NOMO-1 treated with DMSO at 0.1 percent for 48 hours (cell line): ENCODE measurements at regions not wholly inside any gene's neighbourhood (a gene's known extent, or its start where the extent isn't known, plus 50 kb on each side); places are given as distances from the start of the nearest gene placed in this dataset.

Source experiments
- DNase-seq: peaks from one replicate; lab custom pipeline; 2025; ENCODE audit not compliant: unreplicated experiment; lab: John Stamatoyannopoulos, UW

DNA sequence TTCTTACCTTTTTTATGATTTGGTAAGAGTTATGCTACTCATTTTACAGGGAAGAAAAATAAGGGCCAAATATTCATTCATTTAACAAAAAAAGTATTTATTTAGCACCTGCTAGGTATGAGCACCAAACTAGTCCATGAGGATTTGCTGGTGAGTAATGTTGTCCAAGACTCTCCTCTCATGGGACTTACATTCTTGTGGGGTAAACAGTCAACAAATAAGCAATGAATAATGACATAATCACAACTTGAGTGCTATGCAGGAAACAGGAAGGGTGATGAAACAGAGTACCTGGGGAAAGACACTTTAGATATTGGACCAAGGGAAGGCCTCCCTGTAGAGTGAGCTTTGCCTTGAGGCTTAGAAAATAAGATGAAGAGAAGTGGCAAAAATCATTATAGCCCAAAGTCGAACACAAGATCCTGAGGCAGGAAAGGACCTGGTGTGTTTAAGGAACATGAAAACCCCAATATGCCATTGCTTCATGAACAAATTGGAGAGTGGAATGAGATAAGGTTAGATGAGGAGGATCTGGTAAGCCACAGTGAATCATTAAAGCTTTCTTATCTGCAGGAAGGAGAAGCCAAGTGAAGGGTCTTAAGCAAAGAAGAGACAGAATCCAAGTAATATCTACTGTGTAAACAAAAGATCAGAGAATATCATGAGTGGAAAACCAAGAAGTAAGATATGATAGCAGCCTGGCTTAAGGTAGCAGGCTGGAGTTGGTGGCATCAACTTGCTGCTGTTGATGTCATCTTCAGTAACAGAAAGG is 294.5 kb upstream of the NBEA start:
- DNase-seq = no peak

DNA sequence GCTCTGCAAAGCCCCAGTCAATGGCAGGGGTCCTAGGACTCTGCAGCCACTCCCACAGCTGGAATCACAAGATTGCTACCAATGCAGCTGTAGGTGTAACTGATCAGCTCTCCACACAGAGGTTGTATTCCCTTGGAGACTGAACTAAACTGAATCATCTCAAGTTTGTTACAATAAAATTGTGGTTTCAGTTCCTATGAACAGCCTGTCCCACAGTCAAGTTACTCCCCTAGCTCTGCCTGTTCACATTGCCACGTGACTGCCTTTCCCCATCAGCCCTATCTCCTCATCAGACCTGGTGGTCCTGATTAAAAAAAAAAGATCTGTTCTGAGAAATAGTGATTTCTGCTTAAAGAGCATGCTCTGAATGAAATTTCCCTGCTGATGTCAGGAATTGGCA is 287.9 kb upstream of the NBEA start:
- DNase-seq = no peak

DNA sequence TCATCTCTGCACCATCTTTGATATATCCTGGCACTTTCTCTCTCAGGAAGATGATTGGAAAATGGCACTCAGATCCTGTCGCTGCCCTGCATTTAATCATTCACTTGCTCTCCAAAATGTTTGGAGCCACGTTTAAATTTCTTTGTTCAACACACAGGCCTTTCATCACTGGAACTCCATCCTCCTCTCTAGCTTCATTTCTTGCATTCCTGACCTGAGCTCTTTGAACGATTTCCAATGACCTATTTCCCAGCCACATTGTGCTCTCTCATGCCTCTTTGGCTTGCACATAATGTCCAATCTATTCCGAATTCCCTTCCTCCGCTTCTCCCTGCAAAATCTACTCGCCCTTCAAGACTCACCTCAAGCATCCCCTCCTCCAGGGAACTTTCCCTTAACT is 287.4 kb upstream of the NBEA start:
- no peak for DNase-seq

DNA sequence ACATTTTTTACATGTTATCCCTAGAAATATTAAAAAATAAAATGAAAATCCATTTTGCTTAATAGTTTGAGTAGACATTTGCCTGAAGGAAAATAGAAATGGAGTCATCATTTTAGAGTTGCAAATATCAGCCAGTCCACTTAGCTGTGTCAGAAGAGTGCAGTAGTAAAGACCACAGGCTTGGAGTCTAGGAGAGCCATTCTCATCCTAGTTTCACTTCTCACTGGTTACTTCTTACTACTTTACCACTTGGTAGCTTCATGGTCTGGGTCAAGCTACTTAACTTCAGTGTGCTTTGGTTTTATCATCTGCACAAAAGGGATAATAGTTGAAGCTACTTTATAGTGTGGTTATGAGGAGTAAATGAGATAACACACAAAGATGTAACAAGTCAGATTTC is 286.5 kb upstream of the NBEA start:
- no peak for DNase-seq

DNA sequence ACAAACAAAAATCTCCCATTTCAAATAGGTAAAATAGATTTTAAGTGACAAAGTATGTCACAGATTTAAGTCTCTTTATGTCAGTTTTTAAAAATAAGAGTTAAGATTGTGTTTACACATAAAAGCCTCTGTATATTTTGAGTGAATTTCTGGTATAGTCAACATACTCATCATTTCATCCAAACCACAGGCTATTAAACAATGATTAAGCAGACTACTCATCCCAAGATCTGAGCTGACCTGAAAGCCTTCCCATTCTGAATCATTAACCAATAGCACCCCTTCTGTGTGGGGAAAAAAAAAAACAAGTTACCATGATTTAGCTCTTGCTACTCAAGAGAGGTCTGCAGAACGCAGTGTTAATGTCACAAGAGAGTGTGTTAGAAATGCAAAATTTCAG is 284.4 kb upstream of the NBEA start:
- DNase-seq = no peak

DNA sequence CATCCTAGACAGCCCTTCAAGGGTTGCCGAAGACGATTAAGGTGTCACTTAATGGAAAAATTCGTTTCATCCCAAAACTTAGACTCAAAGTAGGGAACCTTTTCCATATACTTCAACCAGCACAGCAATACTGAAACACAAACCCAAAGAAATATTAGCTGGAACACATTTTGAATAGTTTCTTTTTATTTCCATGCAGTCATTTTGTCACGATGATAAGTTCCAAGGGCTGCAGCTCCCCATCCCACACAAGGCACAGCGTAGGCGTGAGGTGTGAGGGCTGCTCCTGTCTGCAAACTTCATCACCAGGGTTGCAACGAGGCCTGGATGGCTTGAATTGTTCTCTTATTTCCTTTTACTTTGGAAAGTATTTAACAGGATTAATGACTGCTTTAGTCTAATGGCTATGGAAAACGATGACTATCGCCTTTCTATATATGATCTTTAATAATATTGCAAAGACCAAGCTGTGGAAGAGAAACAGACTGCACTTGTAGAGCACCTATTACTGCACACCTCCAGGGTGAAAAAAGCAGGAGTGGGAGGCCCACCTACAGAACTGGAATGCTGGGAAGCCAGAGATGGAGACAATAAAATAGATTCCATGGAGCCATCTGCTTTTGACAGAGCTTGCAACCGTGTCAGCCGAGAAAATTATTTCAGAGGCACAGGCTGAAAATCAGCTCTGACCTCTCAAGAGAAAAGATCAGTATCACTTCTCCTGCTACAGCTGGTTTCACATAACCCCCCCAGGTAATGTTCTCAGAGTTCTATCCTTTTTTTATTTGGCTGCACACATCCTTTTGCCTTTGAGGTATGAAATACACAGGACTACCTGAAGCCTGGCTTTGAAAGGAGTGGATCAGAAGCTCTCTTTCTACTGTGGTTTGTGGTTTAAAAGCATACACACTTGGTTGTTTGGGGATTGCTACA is 274.5 kb upstream of the NBEA start:
- DNase-seq = no peak

DNA sequence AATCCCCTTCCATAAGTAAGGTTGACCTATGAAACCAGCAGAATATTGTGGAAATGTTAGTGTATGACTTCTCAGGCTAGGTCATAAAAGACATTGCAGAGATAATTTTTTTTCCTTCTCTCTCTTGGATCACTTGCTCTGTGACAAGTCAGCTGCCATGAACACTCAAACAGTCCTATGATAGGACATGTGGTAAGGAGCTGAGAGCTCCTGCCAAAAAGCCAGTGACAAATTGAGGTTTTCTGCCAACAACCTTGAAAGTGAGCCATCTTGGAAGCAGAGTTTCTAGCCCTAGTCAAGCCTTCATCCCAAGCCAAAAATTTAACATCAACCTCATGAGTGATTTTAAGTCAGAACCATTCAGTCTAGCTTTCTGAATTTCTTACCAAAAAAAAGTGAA is 270.9 kb upstream of the NBEA start:
- DNase-seq = no peak

DNA sequence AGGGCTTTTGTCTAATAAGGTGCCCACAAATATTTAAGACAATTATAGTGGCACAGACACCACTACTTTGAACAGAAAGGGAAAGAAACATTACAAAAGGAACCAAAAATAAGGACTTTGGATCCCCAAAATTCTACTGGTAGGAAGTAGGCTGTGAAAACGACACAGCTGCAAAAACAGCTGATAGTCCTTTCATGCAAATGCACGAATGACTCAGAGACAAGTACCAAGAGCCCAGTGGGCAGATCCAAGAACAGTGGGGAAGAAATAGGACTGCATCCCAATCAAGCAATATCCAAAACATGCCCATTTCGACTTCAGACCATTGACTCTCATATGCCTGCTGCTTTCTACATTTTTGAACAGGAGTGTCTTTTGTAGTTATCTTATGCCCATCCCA is 269.4 kb upstream of the NBEA start:
- DNase-seq = no peak

DNA sequence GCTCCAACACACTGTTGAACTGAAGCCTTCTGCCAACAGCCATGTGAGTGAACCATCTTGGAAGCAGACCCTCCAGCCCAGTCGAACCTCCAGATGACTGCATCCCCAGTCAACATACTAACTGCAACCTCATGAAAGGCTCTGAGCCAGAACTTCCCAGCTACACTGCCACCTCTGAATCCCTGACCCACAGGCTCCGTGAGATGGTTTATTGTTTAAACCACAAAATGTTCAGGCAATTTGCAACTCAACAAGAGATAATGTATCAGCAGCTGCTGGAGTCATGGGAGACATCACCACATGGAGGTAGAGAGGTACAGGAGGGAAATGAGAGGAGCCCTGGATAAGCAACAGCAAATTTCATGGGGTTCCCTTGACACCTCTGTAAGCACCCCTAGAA is 266.4 kb upstream of the NBEA start:
- no peak for DNase-seq

DNA sequence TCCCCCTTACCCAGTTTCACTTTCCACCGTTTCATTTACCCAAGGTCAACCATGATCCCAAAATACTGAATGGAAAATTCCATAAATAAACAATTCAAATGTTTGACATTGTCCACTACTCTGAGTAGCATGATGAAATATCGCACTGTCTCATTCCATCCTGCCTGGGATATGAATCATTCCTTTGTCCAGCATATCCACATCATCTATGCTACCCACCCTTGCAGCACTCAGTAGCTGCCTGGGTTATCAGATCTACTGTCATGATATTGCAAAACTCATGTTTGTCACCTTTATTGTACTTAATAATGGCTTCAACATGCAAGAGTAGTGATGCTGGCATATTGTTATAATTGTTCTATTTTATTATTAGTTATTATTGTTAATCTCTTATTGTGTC is 263.9 kb upstream of the NBEA start:
- no peak for DNase-seq

DNA sequence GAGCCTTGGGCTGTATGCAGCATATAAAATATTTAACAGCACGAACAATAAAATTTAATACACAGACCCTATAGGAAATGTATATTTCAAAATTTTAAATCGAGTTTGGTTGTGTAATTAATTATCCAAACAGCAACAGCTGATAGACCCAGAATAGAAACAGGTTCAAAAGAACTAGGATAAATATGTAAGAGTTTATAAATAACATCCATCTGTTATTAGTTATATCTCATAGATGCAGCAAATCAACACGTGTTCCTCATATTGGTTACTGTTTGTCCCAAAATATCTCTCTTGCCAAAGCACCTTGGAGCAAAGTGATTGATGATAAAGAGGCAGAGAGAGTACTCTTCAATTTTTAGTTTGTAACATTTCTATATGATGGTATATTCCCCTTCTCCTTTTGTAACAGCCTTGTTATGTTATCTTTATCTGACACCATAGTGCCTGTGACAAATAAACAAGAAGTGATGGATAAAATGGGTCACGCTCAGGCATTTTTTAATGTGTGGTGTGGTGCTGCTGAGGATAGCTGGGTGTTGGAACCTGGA is 260.6 kb upstream of the NBEA start:
- no peak for DNase-seq

DNA sequence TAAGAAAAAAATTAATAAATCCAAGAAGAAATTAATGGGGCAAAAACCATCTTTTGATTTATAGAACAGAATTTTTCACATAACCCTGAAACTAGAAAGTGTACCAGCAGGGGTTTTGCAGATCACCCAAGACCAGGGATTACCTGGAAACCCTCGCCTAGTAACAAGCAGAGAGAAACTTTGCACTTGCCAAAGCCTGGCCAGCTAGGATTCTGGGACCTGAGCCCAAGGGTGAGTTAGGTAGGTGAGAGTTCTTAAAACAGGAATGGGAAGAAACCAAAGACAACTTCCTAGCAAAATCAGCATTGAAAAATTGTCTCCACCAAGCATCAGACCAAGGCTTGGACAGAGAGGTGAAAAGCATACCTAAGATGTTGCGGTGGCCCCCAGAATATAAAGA is 247.0 kb upstream of the NBEA start:
- no peak for DNase-seq

DNA sequence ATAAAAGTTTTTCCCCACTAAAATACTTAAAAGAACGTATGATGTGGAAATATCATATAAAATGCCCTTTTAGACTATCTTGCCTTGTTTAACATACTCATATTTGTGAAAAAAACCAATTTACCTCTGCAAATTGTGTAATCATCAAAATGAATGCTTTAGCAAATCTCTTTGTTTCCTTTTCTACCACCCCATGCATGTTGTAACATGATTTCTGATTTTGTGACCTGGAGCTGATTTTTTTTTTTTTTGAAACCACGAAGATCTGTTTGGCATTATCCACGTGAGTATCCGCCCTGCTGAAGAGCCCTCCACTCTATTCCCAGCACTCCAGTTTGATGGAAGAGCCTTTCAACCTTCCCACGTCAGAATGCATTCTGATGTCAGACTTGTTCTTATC is 245.8 kb upstream of the NBEA start:
- no peak for DNase-seq

DNA sequence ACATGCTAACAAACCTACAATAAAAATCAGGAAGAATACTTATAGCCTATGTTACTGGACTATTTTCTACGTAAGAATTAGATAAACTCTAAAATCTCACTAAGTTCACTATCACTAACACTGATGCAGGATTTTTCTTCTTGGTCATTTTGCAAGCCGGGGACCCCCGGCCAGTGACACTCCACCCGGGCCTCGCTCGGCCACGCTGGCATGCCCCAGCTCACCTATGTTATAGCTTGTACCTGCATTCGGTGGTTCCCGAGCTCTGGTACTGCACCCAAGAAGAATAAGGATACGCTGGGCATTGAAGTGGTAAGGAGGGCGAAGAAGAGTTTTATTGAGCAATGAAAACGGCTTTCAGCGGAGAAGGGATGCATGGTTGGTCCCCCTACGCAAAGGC is 245.3 kb upstream of the NBEA start:
- DNase-seq = no peak

DNA sequence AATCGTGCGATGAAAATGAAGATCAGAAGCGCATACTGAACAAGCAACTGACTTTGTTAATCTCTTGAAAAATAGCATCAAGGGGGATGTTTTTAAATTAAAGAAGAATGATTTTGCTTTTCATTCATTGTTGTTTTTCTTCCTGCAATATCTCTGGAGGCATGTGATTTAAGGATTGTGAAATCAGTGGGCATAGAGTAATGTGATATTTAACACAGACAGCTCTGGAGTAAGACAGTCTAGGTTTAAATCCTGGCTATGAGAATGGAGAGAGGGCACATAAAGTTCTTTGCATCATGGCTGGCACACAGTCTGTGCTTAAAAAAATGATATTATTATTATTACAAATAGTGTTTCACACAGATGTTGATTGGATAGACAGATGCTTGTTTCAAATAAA is 243.1 kb upstream of the NBEA start:
- no peak for DNase-seq

DNA sequence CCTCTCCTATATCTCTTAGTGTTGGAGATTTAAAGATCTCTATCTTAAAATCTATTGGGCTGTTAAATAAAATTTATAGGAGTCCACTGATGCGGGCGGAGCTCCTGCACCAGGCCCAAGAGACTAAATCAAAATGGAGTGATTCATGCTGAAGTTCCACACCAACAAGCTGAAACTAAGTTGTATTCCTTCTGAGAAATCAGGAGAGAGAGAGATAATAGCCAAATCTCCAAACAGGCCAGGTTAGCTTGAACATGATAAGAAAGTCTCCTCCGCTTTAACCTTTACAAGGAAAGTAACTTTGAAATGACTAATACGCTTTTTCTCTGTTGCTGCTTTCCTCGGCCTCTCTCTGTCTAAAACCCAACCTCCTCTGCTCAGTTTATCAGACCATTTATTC is 241.9 kb upstream of the NBEA start:
- DNase-seq = no peak

DNA sequence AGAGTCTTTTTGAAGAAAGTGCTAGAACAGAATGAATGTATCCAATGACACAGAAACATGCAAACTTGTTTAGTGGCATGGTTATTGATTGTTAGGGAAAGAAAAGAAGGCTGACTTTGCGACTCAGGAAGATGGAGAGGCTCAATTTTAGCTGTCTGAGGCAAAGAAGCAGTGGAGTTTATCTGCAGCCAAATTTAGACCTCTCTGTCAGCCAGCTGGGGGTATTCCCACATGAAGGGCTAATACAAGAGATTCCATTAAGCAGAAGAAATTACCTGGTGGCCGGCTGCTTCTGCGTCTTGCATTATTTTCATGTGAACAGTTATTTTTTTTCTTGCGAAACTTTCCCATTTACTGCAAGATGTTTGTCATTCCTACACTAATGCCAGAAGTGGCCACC is 240.2 kb upstream of the NBEA start:
- DNase-seq = no peak

DNA sequence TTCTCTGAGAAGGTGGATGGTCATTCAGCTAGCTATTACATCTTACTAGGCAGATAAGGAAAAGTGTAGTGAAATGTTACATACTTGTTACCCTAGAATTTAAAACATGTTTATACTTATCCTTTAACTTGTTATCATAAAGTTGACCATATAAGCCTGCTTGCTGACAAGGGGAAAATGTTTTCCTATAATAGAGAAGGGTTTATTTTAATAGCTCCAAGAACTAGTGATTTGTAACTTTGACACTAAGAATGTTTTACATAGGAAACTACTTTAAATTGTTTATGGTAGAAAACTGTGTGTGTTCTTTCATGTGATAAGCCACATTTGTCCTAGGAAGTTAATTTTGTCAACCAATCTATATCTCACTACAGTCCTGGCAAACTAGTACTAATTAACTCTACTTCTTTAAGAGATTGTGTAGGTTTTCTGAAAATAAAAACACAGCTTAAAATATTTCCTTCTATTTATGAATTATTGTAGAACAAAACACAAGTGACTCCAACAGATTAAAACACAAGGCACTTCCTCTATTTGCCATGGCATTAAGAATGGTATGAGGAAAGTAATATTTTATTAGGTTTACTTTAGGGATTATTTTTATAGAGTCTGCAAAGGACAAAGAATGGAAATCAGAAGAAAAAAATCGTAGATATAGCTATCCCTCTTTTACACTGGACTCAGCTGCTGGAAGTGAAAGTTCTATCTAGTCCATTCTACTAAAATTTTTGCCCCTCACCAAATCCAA is 233.3 kb upstream of the NBEA start:
- no peak for DNase-seq

DNA sequence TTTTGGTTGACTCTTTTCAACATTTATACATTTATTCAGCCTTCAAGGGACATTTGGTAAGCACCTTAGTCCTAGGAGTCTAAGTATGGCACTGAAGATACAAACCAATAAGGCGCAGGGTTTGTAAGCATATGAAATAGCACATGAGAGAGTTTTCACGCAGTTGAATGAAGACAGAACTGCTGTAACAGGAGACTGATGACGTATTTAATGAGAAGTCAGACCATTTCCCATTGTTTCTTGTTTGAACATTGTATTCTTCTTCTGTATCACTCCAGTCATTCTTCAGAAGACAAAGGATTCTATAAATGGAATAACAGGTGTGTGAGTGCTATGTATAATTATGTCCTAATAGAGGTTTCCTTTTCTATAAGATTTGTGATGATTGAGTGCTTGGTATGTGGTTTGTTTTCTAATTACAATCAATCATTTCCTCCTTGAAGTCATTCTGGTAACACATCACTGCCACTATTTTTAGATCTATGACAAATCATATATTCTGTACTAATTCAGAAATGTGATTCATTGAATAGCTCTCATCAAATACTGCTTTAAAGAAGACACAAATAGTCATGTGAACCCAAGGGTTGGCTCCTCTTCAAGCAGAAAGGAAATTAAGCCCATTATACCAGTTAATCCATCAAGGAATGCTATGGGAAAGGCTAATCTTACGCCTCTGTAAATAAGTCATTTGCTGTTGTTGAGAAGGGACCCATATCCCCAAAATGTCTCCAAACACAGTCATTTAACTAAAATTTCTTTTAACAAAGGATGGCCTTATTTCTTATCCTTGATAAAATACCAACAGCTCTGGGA is 222.8 kb upstream of the NBEA start:
- DNase-seq = no peak

DNA sequence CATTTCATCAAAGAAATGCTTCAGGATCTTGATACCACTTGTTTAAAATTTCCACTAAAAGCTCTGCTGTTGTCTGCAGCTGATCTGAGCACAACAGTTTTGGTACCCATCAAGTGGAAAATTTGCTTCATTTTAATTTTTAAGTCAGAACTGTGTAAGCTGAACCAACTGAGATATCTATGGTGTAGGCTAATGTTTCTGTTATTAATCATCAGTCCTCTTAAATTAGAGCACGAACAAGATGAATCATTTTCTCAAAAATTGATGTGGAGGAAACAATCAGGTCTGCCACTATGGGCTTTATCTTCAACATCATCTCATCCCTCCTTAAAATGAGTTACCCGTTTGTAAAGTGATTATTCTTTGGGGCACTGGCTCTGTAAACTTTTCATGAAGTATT is 221.5 kb upstream of the NBEA start:
- no peak for DNase-seq
